ENCODE measurements at regions not wholly inside any gene's neighbourhood (a gene's known extent, or its start where the extent isn't known, plus 50 kb on each side); places are given as distances from the start of the nearest gene placed in this dataset.

DNA sequence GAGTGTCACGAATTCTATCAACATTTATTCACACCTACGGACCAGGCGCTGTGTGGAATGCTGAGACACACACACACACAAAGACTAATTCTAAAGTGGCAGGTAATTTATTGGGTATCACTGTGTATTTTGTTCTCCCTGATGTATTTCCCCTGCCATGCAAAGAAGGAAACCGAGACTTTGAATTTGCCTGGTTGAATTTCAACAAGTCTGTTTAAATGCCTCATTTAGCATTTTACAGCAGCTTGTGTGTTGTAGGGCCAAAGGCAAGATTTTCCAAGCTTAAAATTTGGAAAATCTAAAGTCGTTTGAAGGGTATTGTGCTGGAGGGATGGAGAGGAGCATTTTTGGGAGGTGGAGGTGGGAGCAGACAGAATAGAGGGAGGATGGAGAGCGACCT is 274.4 kb upstream of the ZFP64 start:
- ChIA-PET POLR2A (ENCODE audit: unreplicated experiment) (no interaction called here), CTCF (no interaction called here)
- BruUV-seq (replicated peaks): no TSS peak
- no peak overlapping the region for H3K4me3 ChIP-seq (ENCODE audit: low read length)
- no peak overlapping the region for H3K4me2 ChIP-seq (ENCODE audit: low read length)
- intact Hi-C loops (cut with micrococcal nuclease): no loop called here
- no peak overlapping the region for H3K27ac ChIP-seq (ENCODE audit: low read length)
- TF ChIP-seq EZH2 (IDR thresholded peaks at IDR 0.05; ENCODE audit: low read length, unreplicated experiment): no peak
- TF ChIP-seq, protein P1, sequence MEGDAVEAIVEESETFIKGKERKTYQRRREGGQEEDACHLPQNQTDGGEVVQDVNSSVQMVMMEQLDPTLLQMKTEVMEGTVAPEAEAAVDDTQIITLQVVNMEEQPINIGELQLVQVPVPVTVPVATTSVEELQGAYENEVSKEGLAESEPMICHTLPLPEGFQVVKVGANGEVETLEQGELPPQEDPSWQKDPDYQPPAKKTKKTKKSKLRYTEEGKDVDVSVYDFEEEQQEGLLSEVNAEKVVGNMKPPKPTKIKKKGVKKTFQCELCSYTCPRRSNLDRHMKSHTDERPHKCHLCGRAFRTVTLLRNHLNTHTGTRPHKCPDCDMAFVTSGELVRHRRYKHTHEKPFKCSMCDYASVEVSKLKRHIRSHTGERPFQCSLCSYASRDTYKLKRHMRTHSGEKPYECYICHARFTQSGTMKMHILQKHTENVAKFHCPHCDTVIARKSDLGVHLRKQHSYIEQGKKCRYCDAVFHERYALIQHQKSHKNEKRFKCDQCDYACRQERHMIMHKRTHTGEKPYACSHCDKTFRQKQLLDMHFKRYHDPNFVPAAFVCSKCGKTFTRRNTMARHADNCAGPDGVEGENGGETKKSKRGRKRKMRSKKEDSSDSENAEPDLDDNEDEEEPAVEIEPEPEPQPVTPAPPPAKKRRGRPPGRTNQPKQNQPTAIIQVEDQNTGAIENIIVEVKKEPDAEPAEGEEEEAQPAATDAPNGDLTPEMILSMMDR (conservative IDR thresholded peaks at IDR 0.05; ENCODE audit: low read depth, low read length): no peak
- no peak for TF ChIP-seq EZH2phosphoT487 (IDR thresholded peaks at IDR 0.05; ENCODE audit: borderline replicate concordance, low read length)
- ATAC-seq (no peak), DNase-seq (no peak)
- H3F3A ChIP-seq (ENCODE audit: low read length, unreplicated experiment): no peaks in the 10 kb centered on the region
- no peaks in the 10 kb centered on the region for H4K20me1 ChIP-seq (ENCODE audit: low read length)
- no peaks in the 10 kb centered on the region for H3K9me2 ChIP-seq (replicated peaks; ENCODE audit: low read length)
- H2AFZ ChIP-seq (ENCODE audit: low read length): no peak overlapping the region
- no peaks in the 10 kb centered on the region for H3K4me1 ChIP-seq (ENCODE audit: insufficient read depth, low read length)
- no peaks in the 10 kb centered on the region for H3K9me3 ChIP-seq (ENCODE audit: low read length)
- H3K36me3 ChIP-seq (ENCODE audit: low read depth, low read length): no peaks in the 10 kb centered on the region
- H3K79me2 ChIP-seq (ENCODE audit: low read length): no peaks in the 10 kb centered on the region
- no peak overlapping the region for H3K9ac ChIP-seq (ENCODE audit: low read length)
- H3K27me3 ChIP-seq (ENCODE audit: low read length): peaks cover 28% of the 10 kb centered on the region; the same call in 1 of the 2 replicates

DNA sequence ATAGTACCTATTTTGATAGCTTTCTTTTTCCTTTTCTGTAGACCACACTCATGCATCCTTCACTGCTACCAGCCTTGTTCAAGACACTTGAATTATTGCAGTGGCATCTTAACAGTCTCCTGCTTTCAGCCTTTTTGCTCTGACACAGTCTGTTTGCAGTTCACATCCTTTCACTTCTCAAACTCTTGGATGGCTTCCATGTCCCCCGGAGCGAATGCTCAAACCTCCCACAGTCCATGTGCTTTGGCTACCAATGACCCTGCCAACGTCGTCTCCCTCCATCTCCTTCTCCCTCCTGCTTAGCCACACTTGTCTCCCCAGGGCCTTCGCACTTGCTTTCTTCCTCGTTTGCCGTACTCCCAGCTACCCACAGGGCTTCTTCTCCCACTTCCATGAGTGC is 270.0 kb upstream of the ZFP64 start:
- H3K9ac ChIP-seq (ENCODE audit: low read length): no peak overlapping the region
- no peaks in the 10 kb centered on the region for H3K79me2 ChIP-seq (ENCODE audit: low read length)
- TF ChIP-seq, protein P1 (conservative IDR thresholded peaks at IDR 0.05; ENCODE audit: low read depth, low read length): no peak
- TF ChIP-seq EZH2phosphoT487 (IDR thresholded peaks at IDR 0.05; ENCODE audit: borderline replicate concordance, low read length) (no peak), EZH2 (IDR thresholded peaks at IDR 0.05; ENCODE audit: low read length, unreplicated experiment) (no peak)
- H4K20me1 ChIP-seq (ENCODE audit: low read length): no peaks in the 10 kb centered on the region
- no TSS peak for BruUV-seq (replicated peaks)
- no peak overlapping the region for H3K4me2 ChIP-seq (ENCODE audit: low read length)
- no peak overlapping the region for H2AFZ ChIP-seq (ENCODE audit: low read length)
- peaks cover 28% of the 10 kb centered on the region; the same call in 1 of the 2 replicates for H3K27me3 ChIP-seq (ENCODE audit: low read length)
- intact Hi-C loops (cut with micrococcal nuclease): no loop called here
- ChIA-PET POLR2A (ENCODE audit: unreplicated experiment) (no interaction called here), CTCF (no interaction called here)
- peaks cover 10% of the 10 kb centered on the region; the same call in 1 of the 2 replicates for H3K9me3 ChIP-seq (ENCODE audit: low read length)
- no peaks in the 10 kb centered on the region for H3K9me2 ChIP-seq (replicated peaks; ENCODE audit: low read length)
- H3K4me1 ChIP-seq (ENCODE audit: insufficient read depth, low read length): no peaks in the 10 kb centered on the region
- no peak overlapping the region for H3K4me3 ChIP-seq (ENCODE audit: low read length)
- no peaks in the 10 kb centered on the region for H3K36me3 ChIP-seq (ENCODE audit: low read depth, low read length)
- no peak overlapping the region for H3K27ac ChIP-seq (ENCODE audit: low read length)
- no peak for DNase-seq
- H3F3A ChIP-seq (ENCODE audit: low read length, unreplicated experiment): no peaks in the 10 kb centered on the region
- ATAC-seq: no peak

- intact Hi-C loops (cut with micrococcal nuclease): no loop called here
- peaks cover 25% of the 10 kb centered on the region; the same call in 1 of the 2 replicates for H3K27me3 ChIP-seq (ENCODE audit: low read length)
- TF ChIP-seq EZH2 (IDR thresholded peaks at IDR 0.05; ENCODE audit: low read length, unreplicated experiment) (no peak), EZH2phosphoT487 (IDR thresholded peaks at IDR 0.05; ENCODE audit: borderline replicate concordance, low read length) (no peak)
- TF ChIP-seq, protein P1 (conservative IDR thresholded peaks at IDR 0.05; ENCODE audit: low read depth, low read length): no peak
- H4K20me1 ChIP-seq (ENCODE audit: low read length): no peaks in the 10 kb centered on the region
- no peak overlapping the region for H3K4me3 ChIP-seq (ENCODE audit: low read length)
- ChIA-PET CTCF (no interaction called here), POLR2A (ENCODE audit: unreplicated experiment) (no interaction called here)
- no peaks in the 10 kb centered on the region for H3K36me3 ChIP-seq (ENCODE audit: low read depth, low read length)
- H3K79me2 ChIP-seq (ENCODE audit: low read length): no peaks in the 10 kb centered on the region
- H3F3A ChIP-seq (ENCODE audit: low read length, unreplicated experiment): no peaks in the 10 kb centered on the region
- H3K27ac ChIP-seq (ENCODE audit: low read length): no peak overlapping the region
- BruUV-seq (replicated peaks): no TSS peak
- ATAC-seq (no peak), DNase-seq (no peak)
- H3K4me1 ChIP-seq (ENCODE audit: insufficient read depth, low read length): no peaks in the 10 kb centered on the region
- no peak overlapping the region for H3K4me2 ChIP-seq (ENCODE audit: low read length)
- H3K9ac ChIP-seq (ENCODE audit: low read length): no peak overlapping the region
- no peak overlapping the region for H2AFZ ChIP-seq (ENCODE audit: low read length)
- peaks cover 10% of the 10 kb centered on the region; the same call in 1 of the 2 replicates for H3K9me3 ChIP-seq (ENCODE audit: low read length)
- H3K9me2 ChIP-seq (replicated peaks; ENCODE audit: low read length): no peaks in the 10 kb centered on the region
Measured at GRCh38 chr20:52459150-52459549, 267.6 kb upstream of the ZFP64 start.
